HCT116 (cell line): ENCODE measurements at regions not wholly inside any gene's neighbourhood (a gene's known extent, or its start where the extent isn't known, plus 50 kb on each side); places are given as distances from the start of the nearest gene placed in this dataset.

Experiments
- CTCF ChIP-seq, 3 experiments: fragments of 200-600 bp in 1 of 3; sonication (generic) in 1 of 3; IDR thresholded peaks in 2 of 3; conservative IDR thresholded peaks in 1 of 3; 2 replicates each; pipeline ENCODE4 v1.5.1; 2012 to 2017; ENCODE audit warnings: low read depth in 2 of 3, low read length in 2 of 3, antibody characterized with exemption in 1 of 3, borderline replicate concordance in 1 of 3, control low read depth in 1 of 3, mild to moderate bottlenecking in 1 of 3, mixed read lengths in 1 of 3, mixed run types in 1 of 3, moderate library complexity in 1 of 3; ENCODE audit not compliant: insufficient read depth in 1 of 3
- EGR1 ChIP-seq: IDR thresholded peaks from 2 replicates; pipeline ENCODE4 v1.6.1; 2012; ENCODE audit warnings: low read depth
- EZH2phosphoT487 ChIP-seq: fragments of 200-600 bp; IDR thresholded peaks from 2 replicates; pipeline ENCODE4 v1.6.1; 2018; ENCODE audit warnings: antibody characterized with exemption, borderline replicate concordance
- JUND ChIP-seq: IDR thresholded peaks from 2 replicates; pipeline ENCODE4 v1.6.1; 2012
- MAX ChIP-seq: IDR thresholded peaks from 2 replicates; pipeline ENCODE4 v1.6.1; 2012
- POLR2AphosphoS5 ChIP-seq: IDR thresholded peaks from 2 replicates; pipeline ENCODE4 v1.6.1; 2011; ENCODE audit warnings: mild to moderate bottlenecking, low read depth, low read length, moderate library complexity
- ZBTB33 ChIP-seq: IDR thresholded peaks from 2 replicates; pipeline ENCODE4 v1.6.1; 2011; ENCODE audit warnings: mild to moderate bottlenecking, low read length, moderate library complexity; ENCODE audit not compliant: insufficient replicate concordance; ENCODE audit errors: extremely low read depth
- ZNF274 ChIP-seq: fragments of 200-500 bp; sonication (Bioruptor generic); IDR thresholded peaks from 2 replicates; pipeline ENCODE4 v1.6.1; 2014; ENCODE audit warnings: mild to moderate bottlenecking, low read depth, low read length, inconsistent platforms

- no peak for TF ChIP-seq MAX
- no peak for TF ChIP-seq CTCF (IDR thresholded peaks at IDR 0.05 in 2 of 3, conservative IDR thresholded peaks at IDR 0.05 in 1 of 3; ENCODE audit: borderline replicate concordance in 1 of 3, insufficient read depth in 1 of 3, low read depth in 2 of 3, low read length in 2 of 3)
- no peak for TF ChIP-seq POLR2AphosphoS5
- TF ChIP-seq ZBTB33: no peak
- no peak for TF ChIP-seq ZNF274
- no peak for TF ChIP-seq EGR1
- TF ChIP-seq JUND: no peak
- no peak for TF ChIP-seq EZH2phosphoT487
Observed at GRCh38 chr20:17108896-17109295, 117.9 kb upstream of the PCSK2 start.
